ENCODE measurements at regions not wholly inside any gene's neighbourhood (a gene's known extent, or its start where the extent isn't known, plus 50 kb on each side); places are given as distances from the start of the nearest gene placed in this dataset.
A peak's percentile ranks its signal among the peaks of the same experiment; 100 is the strongest.

GRCh38 chr19:28509079-28509895 lies 703.7 kb downstream of the UQCRFS1 start:
- TF ChIP-seq CTCF (IDR thresholded peaks at IDR 0.05 in 4 of 5, conservative IDR thresholded peaks at IDR 0.05 in 1 of 5), result no peak
- TF ChIP-seq POLR2A (IDR thresholded peaks at IDR 0.05), result peak in 1 of 2 donors; percentile 32

Data from gastrocnemius medialis (tissue), 4 donors.